Spinal cord (tissue), 9 donors: ENCODE measurements at regions not wholly inside any gene's neighbourhood (a gene's known extent, or its start where the extent isn't known, plus 50 kb on each side); places are given as distances from the start of the nearest gene placed in this dataset.
A peak's percentile ranks its signal among the peaks of the same experiment; 100 is the strongest.

Experiments
- DNase-seq, 6 donors: peaks; one replicate each; pipeline versions ENCODE4 v3.0.0 to v3.0.0-alpha.2; 2013 to 2015; ENCODE audit warnings: low spot score in 6 of 6, low read depth in 4 of 6
- H3K27ac ChIP-seq: one replicate; pipeline ENCODE4 v1.5.1; 2013; ENCODE audit warnings: low read depth, low read length, control low read depth
- H3K27me3 ChIP-seq: one replicate; pipeline ENCODE4 v1.6.1; 2013; ENCODE audit warnings: low read length; ENCODE audit not compliant: control insufficient read depth, insufficient read depth
- H3K36me3 ChIP-seq: one replicate; pipeline ENCODE4 v1.6.1; 2013; ENCODE audit warnings: low read length; ENCODE audit not compliant: control insufficient read depth, insufficient read depth
- H3K4me1 ChIP-seq: one replicate; pipeline ENCODE4 v1.6.1; 2013; ENCODE audit warnings: low read length; ENCODE audit not compliant: control insufficient read depth, insufficient read depth
- H3K4me3 ChIP-seq: one replicate; pipeline ENCODE4 v1.5.1; 2013; ENCODE audit warnings: low read depth, low read length, control low read depth
- H3K9me3 ChIP-seq: one replicate; pipeline ENCODE4 v1.6.1; 2013; ENCODE audit warnings: low read length; ENCODE audit not compliant: control insufficient read depth, insufficient read depth
- WGBS: methylation state at CpG from one replicate; pipeline ENCODE4 v1.1.5; 2013; ENCODE audit warnings: missing lambda C conversion rate; ENCODE audit not compliant: insufficient coverage; 5-methylcytosine and 5-hydroxymethylcytosine counted together
- donor health status: healthy.

DNA sequence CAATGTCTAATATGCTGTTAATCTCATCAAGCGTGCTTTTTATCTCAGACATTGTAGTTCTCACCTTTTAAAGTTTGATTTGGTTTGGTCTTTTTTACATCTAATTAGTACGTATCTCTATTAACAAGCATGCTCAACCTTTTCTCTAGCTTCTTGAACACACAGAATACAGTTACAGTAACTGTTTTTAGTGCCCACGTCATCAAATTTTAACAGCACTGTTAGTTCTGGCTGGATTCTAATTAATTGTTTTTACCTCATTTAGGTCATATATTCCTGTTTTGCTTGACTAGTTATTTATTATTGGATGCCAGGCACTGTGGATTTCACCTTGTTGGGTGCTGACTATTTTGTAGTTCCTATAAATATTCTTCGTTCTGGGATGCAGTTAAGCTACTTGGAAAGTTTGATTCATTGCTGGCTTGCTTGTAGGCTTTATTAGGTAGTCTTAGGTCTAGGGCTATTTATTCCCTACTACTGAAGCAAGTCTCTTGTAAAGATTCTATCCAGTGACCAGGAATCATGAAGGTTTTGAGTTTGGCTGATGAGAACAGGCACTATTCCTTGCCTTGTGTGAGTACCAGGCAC lies 263.0 kb downstream of the ETAA1 start:
- H3K4me1 ChIP-seq, result no peaks in the 10 kb centered on the region
- no peaks in the 10 kb centered on the region for H3K27me3 ChIP-seq
- peaks cover 1% of the 10 kb centered on the region for H3K9me3 ChIP-seq
- no peak for DNase-seq
- H3K36me3 ChIP-seq, result no peaks in the 10 kb centered on the region
- H3K4me3 ChIP-seq, result no peak overlapping the region
- no peak overlapping the region for H3K27ac ChIP-seq
- 67% methylated on average over 1 of the region's 4 CpGs for WGBS

GRCh38 chr2:67660871-67661270 lies 263.7 kb downstream of the ETAA1 start:
- H3K27ac ChIP-seq, result no peak overlapping the region
- no peak for DNase-seq
- peaks cover 1% of the 10 kb centered on the region for H3K9me3 ChIP-seq
- H3K27me3 ChIP-seq, result no peaks in the 10 kb centered on the region
- no peaks in the 10 kb centered on the region for H3K4me1 ChIP-seq
- H3K4me3 ChIP-seq, result no peak overlapping the region
- no peaks in the 10 kb centered on the region for H3K36me3 ChIP-seq

DNA sequence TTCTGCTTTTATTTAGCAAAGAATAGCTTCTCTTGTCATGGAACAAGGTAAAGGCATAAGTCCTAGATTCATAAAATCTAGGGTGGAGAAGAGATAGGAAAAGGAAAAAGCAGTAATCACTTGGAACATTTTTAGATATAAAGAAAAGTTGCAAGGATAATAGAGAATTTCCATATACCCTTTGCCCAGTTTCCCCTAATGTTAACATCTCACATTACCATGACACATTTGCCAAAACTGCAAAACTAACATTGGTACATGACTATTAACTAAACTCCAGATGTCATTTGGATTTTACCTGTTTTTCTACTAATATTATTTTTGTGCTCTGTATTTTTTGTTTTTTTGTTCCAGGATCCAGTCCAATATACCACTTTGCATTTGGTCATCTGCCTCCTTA lies 265.1 kb downstream of the ETAA1 start:
- Histone ChIP-seq H3K27ac (no peak overlapping the region), H3K36me3 (no peaks in the 10 kb centered on the region), H3K9me3 (peaks cover 1% of the 10 kb centered on the region), H3K27me3 (no peaks in the 10 kb centered on the region), H3K4me3 (no peak overlapping the region), H3K4me1 (no peaks in the 10 kb centered on the region)
- DNase-seq, result no peak

DNA sequence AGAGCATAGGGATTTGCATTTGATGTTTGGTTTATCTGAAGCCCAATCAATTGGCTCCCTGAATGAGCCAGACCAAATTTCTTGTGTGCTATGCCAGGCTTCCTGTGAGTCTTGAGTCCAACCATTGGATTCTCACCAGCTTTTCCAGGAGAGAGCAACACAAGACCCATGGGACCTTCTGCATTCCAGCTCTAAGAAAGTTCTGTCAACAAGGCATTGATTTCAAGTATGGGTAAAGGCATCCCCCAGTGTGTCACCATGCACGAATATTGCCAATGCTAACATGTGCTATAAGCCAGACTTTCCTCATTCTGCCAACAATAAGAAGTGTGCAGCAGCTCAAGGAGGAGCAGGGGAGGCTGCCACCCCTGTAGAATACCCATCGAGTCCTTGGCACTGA lies 266.6 kb downstream of the ETAA1 start:
- no peaks in the 10 kb centered on the region for H3K27me3 ChIP-seq
- H3K36me3 ChIP-seq, result no peaks in the 10 kb centered on the region
- 70% methylated on average over 2 of the region's 2 CpGs for WGBS
- no peaks in the 10 kb centered on the region for H3K4me1 ChIP-seq
- H3K9me3 ChIP-seq, result peaks cover 1% of the 10 kb centered on the region
- no peak overlapping the region for H3K27ac ChIP-seq
- no peak for DNase-seq
- no peak overlapping the region for H3K4me3 ChIP-seq

- no peaks in the 10 kb centered on the region for H3K27me3 ChIP-seq
- no peak overlapping the region for H3K27ac ChIP-seq
- no peaks in the 10 kb centered on the region for H3K36me3 ChIP-seq
- no peaks in the 10 kb centered on the region for H3K4me1 ChIP-seq
- no peak for DNase-seq
- H3K4me3 ChIP-seq, result no peak overlapping the region
- H3K9me3 ChIP-seq, result peaks cover 1% of the 10 kb centered on the region
- WGBS, result 39% methylated on average over 2 of the region's 5 CpGs
Measured at GRCh38 chr2:67666386-67667053, 269.4 kb downstream of the ETAA1 start.

DNA sequence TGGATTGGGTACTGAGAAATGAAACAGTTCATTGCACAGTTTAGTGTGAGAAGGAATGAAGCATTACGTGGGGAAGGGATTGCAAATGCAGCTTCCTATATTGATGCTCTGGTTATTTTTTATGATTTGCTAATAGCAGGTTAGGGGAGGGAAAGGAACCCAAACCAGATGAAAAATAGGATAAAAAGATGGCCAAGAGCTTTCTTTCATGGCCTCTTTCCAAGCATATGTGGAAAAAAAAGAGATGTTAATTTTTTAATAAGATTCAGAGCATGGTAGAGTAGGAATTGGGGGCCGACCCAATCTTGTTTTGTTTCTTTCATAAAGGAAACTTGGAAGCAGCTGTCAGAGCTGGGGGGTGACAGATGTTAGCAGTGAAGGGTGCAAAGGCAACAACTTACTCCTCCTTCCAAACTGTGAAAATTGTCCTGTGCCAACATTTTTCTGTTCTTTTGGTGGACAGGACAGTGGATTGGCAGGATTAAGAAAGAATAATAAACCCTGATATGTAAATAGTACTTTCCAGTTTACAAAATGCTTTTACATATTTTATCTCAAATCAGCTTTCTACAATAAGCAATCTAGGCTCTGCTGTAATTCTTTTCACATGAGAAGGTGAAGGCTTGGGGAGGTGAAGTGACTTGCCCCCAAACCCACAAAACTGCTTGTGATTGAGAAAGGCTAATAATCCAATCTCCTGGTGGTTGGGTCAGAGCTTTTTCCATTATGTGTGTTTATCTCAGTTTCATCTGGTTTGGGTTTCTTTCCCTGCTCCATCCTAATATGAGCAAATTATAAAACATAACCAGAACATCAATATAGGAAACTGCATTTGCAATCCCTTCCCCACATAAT lies 270.1 kb downstream of the ETAA1 start:
- DNase-seq, result peak in 1 of 6 donors; percentile 21
- no peaks in the 10 kb centered on the region for H3K4me1 ChIP-seq
- H3K36me3 ChIP-seq, result no peaks in the 10 kb centered on the region
- peaks cover 1% of the 10 kb centered on the region for H3K9me3 ChIP-seq
- no peak overlapping the region for H3K4me3 ChIP-seq
- H3K27me3 ChIP-seq, result no peaks in the 10 kb centered on the region
- no peak overlapping the region for H3K27ac ChIP-seq
- 61% methylated on average over 2 of the region's 2 CpGs for WGBS

DNA sequence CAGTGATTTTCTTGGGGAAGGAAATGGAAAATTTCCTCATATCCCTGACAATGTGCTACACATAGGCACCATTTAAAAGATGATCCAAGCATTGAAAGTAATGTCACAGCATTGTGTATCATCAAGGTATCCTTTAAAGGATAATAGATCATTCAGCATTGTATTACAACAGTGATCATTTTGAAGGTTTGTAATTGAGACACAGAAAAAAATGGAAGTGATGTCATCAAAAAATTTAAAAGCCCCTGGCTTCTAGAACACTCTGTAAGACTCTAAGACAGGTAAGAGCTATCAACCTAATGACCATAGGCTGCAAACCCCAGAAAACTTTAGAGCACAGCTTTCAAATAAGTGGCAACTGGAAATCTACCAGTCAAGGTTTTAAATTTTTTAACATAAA lies 271.4 kb downstream of the ETAA1 start:
- Histone ChIP-seq H3K9me3 (no peaks in the 10 kb centered on the region), H3K4me3 (no peak overlapping the region), H3K27ac (no peak overlapping the region), H3K27me3 (no peaks in the 10 kb centered on the region), H3K4me1 (no peaks in the 10 kb centered on the region), H3K36me3 (no peaks in the 10 kb centered on the region)
- no peak for DNase-seq

DNA sequence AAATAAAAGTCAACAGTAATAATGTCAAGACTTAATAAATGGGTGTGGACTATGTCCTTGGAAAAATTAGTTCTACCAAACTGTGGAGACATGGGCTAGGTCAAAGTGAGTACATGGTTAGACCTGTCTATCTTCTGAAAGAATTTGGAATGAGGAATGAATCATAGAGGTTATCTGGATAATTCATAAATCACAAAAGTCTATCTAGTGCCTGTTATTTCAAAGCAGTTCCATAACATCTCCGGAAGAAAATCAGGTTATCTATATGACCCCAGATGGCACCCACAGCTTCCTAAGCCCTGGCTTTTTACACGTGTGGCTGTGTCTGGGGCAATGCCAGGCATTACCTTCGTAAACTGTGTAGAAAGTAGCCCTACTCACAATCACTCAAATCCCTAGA lies 272.0 kb downstream of the ETAA1 start:
- no peak for DNase-seq
- no peak overlapping the region for H3K4me3 ChIP-seq
- 92% methylated on average over 2 of the region's 3 CpGs for WGBS
- H3K27me3 ChIP-seq, result no peaks in the 10 kb centered on the region
- no peaks in the 10 kb centered on the region for H3K9me3 ChIP-seq
- H3K36me3 ChIP-seq, result no peaks in the 10 kb centered on the region
- H3K4me1 ChIP-seq, result no peaks in the 10 kb centered on the region
- no peak overlapping the region for H3K27ac ChIP-seq

DNA sequence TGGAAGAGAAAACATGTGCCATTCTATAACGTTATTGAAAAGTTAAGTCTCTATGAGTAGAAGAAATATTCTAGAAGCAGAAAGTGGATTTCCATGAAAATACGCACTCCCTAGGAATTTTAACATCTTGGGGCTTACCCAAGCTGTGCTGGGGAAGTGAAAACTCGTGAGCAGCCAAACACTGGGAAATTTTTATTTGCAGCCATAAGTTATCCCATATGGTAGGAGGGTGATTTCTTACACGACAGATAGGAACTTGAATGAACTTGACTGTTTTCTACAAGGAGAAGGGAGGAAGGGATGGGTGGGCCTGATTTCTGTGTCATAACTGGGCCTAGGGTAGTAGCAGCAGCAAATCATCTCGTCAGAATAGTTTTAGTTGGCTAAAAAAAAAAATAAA lies 272.6 kb downstream of the ETAA1 start:
- Histone ChIP-seq H3K9me3 (no peaks in the 10 kb centered on the region), H3K36me3 (no peaks in the 10 kb centered on the region), H3K27me3 (no peaks in the 10 kb centered on the region), H3K4me1 (no peaks in the 10 kb centered on the region), H3K27ac (no peak overlapping the region), H3K4me3 (no peak overlapping the region)
- WGBS, result 64% methylated on average over 4 of the region's 5 CpGs
- DNase-seq, result peak in 1 of 6 donors; percentile 83

DNA sequence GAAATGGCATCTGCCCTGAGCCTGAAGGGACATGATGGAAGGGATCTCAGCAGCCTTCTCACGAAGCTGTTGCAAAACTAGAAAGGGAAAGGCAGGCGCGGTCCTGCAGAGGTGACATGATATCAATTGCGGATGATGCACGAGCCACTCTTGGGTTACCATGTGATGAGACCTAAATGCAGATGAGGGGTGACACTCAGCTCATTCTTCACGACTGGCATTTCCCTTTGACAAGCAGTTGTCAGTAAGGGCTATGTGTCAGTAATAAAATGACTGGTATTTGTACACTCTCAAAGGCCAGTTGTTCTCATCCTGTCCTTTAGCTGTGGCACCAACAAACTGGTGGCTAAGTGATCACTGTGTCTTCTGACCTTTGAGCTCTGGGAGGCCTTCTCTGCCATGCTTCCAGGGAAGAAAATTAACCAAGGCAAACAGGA lies 273.6 kb downstream of the ETAA1 start:
- no peaks in the 10 kb centered on the region for H3K9me3 ChIP-seq
- no peak overlapping the region for H3K27ac ChIP-seq
- 80% methylated on average over 5 of the region's 6 CpGs for WGBS
- H3K4me1 ChIP-seq, result no peaks in the 10 kb centered on the region
- H3K4me3 ChIP-seq, result no peak overlapping the region
- no peak for DNase-seq
- no peaks in the 10 kb centered on the region for H3K36me3 ChIP-seq
- H3K27me3 ChIP-seq, result no peaks in the 10 kb centered on the region
